SU-DHL-6 (cell line): ENCODE measurements at regions not wholly inside any gene's neighbourhood (a gene's known extent, or its start where the extent isn't known, plus 50 kb on each side); places are given as distances from the start of the nearest gene placed in this dataset.

Experiments
- CTCF ChIP-seq: fragments of 200-600 bp; sonication (generic); IDR thresholded peaks from one replicate; pipeline ENCODE4 v1.5.1; 2017; ENCODE audit warnings: antibody characterized with exemption, mild to moderate bottlenecking, low read length, moderate library complexity; ENCODE audit not compliant: insufficient read depth, poor library complexity, severe bottlenecking
- EZH2phosphoT487 ChIP-seq: fragments of 200-600 bp; sonication (generic), shearing (Covaris generic); conservative IDR thresholded peaks from 2 replicates; pipeline ENCODE4 v1.6.1; 2018; ENCODE audit warnings: mild to moderate bottlenecking, antibody characterized with exemption, low read length, moderate library complexity, mixed read lengths

- TF ChIP-seq CTCF (no peak), EZH2phosphoT487 (no peak)
These were observed 291.1 kb upstream of the IRX3 start for GRCh38 chr16:54577651-54578128.
